Urinary bladder (tissue), 3 donors: ENCODE measurements at regions not wholly inside any gene's neighbourhood (a gene's known extent, or its start where the extent isn't known, plus 50 kb on each side); places are given as distances from the start of the nearest gene placed in this dataset.
"Not testable (repeated sequence)": the region's sequence is repeated elsewhere in the genome, so short reads cannot be mapped to it uniquely, and the experiment has no call there.

ENCODE experiments used
- DNase-seq: peaks from one replicate; pipeline ENCODE4 v3.0.0-alpha.2; 2015; ENCODE audit errors: extremely low spot score
- H3K27ac ChIP-seq: one replicate; pipeline ENCODE4 v1.5.1; 2013; ENCODE audit warnings: low read depth, mild to moderate bottlenecking, moderate library complexity
- H3K36me3 ChIP-seq: one replicate; pipeline ENCODE4 v1.6.1; 2013; ENCODE audit warnings: mild to moderate bottlenecking, moderate library complexity; ENCODE audit not compliant: insufficient read depth
- H3K4me1 ChIP-seq: one replicate; pipeline ENCODE4 v1.6.1; 2013; ENCODE audit warnings: mild to moderate bottlenecking, moderate library complexity; ENCODE audit not compliant: insufficient read depth
- H3K4me3 ChIP-seq: one replicate; pipeline ENCODE4 v1.5.1; 2013; ENCODE audit warnings: low read depth, low read length
- WGBS: extraction: QIAGEN DNeasy Blood & Tissue Kit; methylation state at CpG from one replicate; pipeline ENCODE4 v1.1.7; 2013; 5-methylcytosine and 5-hydroxymethylcytosine counted together
- donor health status: healthy with polysubstance abuse.
- donor health status: healthy.

- H3K36me3 ChIP-seq: no peaks in the 10 kb centered on the region
- no peaks in the 10 kb centered on the region for H3K4me1 ChIP-seq
- H3K4me3 ChIP-seq: no peak overlapping the region
- DNase-seq: no peak
- 48% methylated on average over 1 of the region's 1 CpG for WGBS
- no peak overlapping the region for H3K27ac ChIP-seq
Measured at GRCh38 chr6:67016921-67017460, 1310.0 kb upstream of the EYS start.

GRCh38 chr6:67011441-67011840 lies 1304.4 kb upstream of the EYS start:
- DNase-seq: no peak
- no peaks in the 10 kb centered on the region for H3K36me3 ChIP-seq
- no peak overlapping the region for H3K27ac ChIP-seq
- no peak overlapping the region for H3K4me3 ChIP-seq
- no peaks in the 10 kb centered on the region for H3K4me1 ChIP-seq
- WGBS: 51% methylated on average over 4 of the region's 4 CpGs

- H3K36me3 ChIP-seq: no peaks in the 10 kb centered on the region
- no peak overlapping the region for H3K27ac ChIP-seq
- no peaks in the 10 kb centered on the region for H3K4me1 ChIP-seq
- H3K4me3 ChIP-seq: no peak overlapping the region
- no peak for DNase-seq
- 70% methylated on average over 8 of the region's 8 CpGs for WGBS
Measured at GRCh38 chr6:67009818-67010217, 1302.8 kb upstream of the EYS start.

- Histone ChIP-seq H3K36me3 (no peaks in the 10 kb centered on the region), H3K4me3 (no peak overlapping the region), H3K27ac (no peak overlapping the region), H3K4me1 (no peaks in the 10 kb centered on the region)
- no peak for DNase-seq
- WGBS: 92% methylated on average over 3 of the region's 3 CpGs
Measured at GRCh38 chr6:67003844-67004243, 1296.8 kb upstream of the EYS start.

- no peak for DNase-seq
- Histone ChIP-seq H3K36me3 (no peaks in the 10 kb centered on the region), H3K4me1 (no peaks in the 10 kb centered on the region), H3K4me3 (no peak overlapping the region), H3K27ac (no peak overlapping the region)
- 95% methylated on average over 2 of the region's 2 CpGs for WGBS
Measured at GRCh38 chr6:67000121-67000520, 1293.1 kb upstream of the EYS start.

- WGBS: 87% methylated on average over 1 of the region's 1 CpG
- H3K4me1 ChIP-seq, DNase-seq, H3K27ac ChIP-seq, H3K36me3 ChIP-seq, H3K4me3 ChIP-seq: not testable (repeated sequence)
Measured at GRCh38 chr6:66997579-66997978, 1290.6 kb upstream of the EYS start.

GRCh38 chr6:66995669-66996068 lies 1288.6 kb upstream of the EYS start:
- WGBS: 88% methylated on average over 1 of the region's 1 CpG
- no peak overlapping the region for H3K4me3 ChIP-seq
- H3K36me3 ChIP-seq: no peaks in the 10 kb centered on the region
- no peak for DNase-seq
- H3K4me1 ChIP-seq: no peaks in the 10 kb centered on the region
- H3K27ac ChIP-seq: no peak overlapping the region

- WGBS: 88% methylated on average over 10 of the region's 10 CpGs
- DNase-seq, H3K27ac ChIP-seq, H3K4me3 ChIP-seq, H3K36me3 ChIP-seq, H3K4me1 ChIP-seq: not testable (repeated sequence)
Measured at GRCh38 chr6:66993708-66994107, 1286.7 kb upstream of the EYS start.

- H3K27ac ChIP-seq: no peak overlapping the region
- no peaks in the 10 kb centered on the region for H3K4me1 ChIP-seq
- 70% methylated on average over 3 of the region's 3 CpGs for WGBS
- no peaks in the 10 kb centered on the region for H3K36me3 ChIP-seq
- no peak overlapping the region for H3K4me3 ChIP-seq
- DNase-seq: no peak
Measured at GRCh38 chr6:66993272-66993671, 1286.2 kb upstream of the EYS start.

GRCh38 chr6:66992660-66993059 lies 1285.6 kb upstream of the EYS start:
- no peak for DNase-seq
- H3K27ac ChIP-seq: no peak overlapping the region
- no peaks in the 10 kb centered on the region for H3K4me1 ChIP-seq
- no peak overlapping the region for H3K4me3 ChIP-seq
- H3K36me3 ChIP-seq: no peaks in the 10 kb centered on the region
- WGBS: 74% methylated on average over 4 of the region's 4 CpGs

GRCh38 chr6:66986940-66987339 lies 1279.9 kb upstream of the EYS start:
- H3K4me1 ChIP-seq: no peaks in the 10 kb centered on the region
- no peaks in the 10 kb centered on the region for H3K36me3 ChIP-seq
- DNase-seq: no peak
- H3K27ac ChIP-seq: no peak overlapping the region
- H3K4me3 ChIP-seq: no peak overlapping the region

GRCh38 chr6:66985816-66986215 lies 1278.8 kb upstream of the EYS start:
- no peak overlapping the region for H3K27ac ChIP-seq
- H3K36me3 ChIP-seq: no peaks in the 10 kb centered on the region
- DNase-seq: no peak
- WGBS: 77% methylated on average over 1 of the region's 1 CpG
- no peaks in the 10 kb centered on the region for H3K4me1 ChIP-seq
- no peak overlapping the region for H3K4me3 ChIP-seq

- DNase-seq: no peak
- no peaks in the 10 kb centered on the region for H3K4me1 ChIP-seq
- no peak overlapping the region for H3K4me3 ChIP-seq
- no peak overlapping the region for H3K27ac ChIP-seq
- WGBS: 81% methylated on average over 1 of the region's 1 CpG
- no peaks in the 10 kb centered on the region for H3K36me3 ChIP-seq
Measured at GRCh38 chr6:66970373-66970772, 1263.3 kb upstream of the EYS start.

GRCh38 chr6:66965227-66965626 lies 1258.2 kb upstream of the EYS start:
- DNase-seq: no peak
- no peak overlapping the region for H3K27ac ChIP-seq
- no peaks in the 10 kb centered on the region for H3K4me1 ChIP-seq
- H3K4me3 ChIP-seq: no peak overlapping the region
- 86% methylated on average over 2 of the region's 2 CpGs for WGBS
- H3K36me3 ChIP-seq: no peaks in the 10 kb centered on the region

- no peaks in the 10 kb centered on the region for H3K4me1 ChIP-seq
- no peak overlapping the region for H3K27ac ChIP-seq
- 81% methylated on average over 3 of the region's 3 CpGs for WGBS
- no peaks in the 10 kb centered on the region for H3K36me3 ChIP-seq
- DNase-seq: no peak
- no peak overlapping the region for H3K4me3 ChIP-seq
Measured at GRCh38 chr6:66964216-66964615, 1257.2 kb upstream of the EYS start.
